ENCODE measurements at regions not wholly inside any gene's neighbourhood (a gene's known extent, or its start where the extent isn't known, plus 50 kb on each side); places are given as distances from the start of the nearest gene placed in this dataset.

- H3K4me3 ChIP-seq (ENCODE audit: low read depth, low read length), result no peak overlapping the region
- DNase-seq (ENCODE audit: low read depth), result no peak
- TF ChIP-seq, protein P1, sequence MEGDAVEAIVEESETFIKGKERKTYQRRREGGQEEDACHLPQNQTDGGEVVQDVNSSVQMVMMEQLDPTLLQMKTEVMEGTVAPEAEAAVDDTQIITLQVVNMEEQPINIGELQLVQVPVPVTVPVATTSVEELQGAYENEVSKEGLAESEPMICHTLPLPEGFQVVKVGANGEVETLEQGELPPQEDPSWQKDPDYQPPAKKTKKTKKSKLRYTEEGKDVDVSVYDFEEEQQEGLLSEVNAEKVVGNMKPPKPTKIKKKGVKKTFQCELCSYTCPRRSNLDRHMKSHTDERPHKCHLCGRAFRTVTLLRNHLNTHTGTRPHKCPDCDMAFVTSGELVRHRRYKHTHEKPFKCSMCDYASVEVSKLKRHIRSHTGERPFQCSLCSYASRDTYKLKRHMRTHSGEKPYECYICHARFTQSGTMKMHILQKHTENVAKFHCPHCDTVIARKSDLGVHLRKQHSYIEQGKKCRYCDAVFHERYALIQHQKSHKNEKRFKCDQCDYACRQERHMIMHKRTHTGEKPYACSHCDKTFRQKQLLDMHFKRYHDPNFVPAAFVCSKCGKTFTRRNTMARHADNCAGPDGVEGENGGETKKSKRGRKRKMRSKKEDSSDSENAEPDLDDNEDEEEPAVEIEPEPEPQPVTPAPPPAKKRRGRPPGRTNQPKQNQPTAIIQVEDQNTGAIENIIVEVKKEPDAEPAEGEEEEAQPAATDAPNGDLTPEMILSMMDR (IDR thresholded peaks at IDR 0.05; ENCODE audit: control insufficient read depth, extremely low read depth, insufficient read depth), result no peak
Observed at GRCh38 chr6:91654357-91654756, 1067.5 kb upstream of the MAP3K7 start.

- no peak for DNase-seq (ENCODE audit: low read depth)
Observed at GRCh38 chr6:91653895-91654294, 1067.0 kb upstream of the MAP3K7 start.

DNA sequence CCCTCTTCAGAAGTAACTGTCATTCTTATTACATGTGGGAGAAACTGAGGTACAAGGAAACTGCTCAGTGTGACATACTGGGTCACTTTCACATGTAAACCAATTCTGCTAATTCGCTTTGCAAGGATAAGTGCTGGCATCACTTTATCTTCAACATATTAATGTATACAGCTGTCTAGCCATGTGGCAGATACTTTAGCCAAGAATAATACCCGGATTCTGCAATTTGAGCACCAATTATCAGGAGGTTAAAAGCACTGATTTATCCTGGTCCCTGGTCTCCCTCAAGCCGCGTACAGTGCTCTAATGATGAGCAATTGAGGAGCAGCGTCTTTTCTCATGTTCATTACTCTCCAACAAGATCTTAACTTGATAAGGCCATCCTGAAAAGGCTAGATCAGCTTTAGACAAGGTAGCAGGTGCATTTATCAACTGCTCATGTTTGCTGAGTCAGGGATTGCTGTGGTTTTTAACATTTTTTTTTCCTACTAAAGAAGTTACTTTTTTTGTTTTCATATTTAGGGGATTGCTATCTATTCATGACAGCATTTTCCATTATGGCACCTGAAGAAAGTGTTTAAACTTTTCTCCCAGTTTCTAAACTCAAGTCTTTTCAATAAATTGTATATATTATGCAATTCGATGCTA is 1066.3 kb upstream of the MAP3K7 start:
- DNase-seq (ENCODE audit: low read depth), result no peak
- no peak overlapping the region for H3K4me3 ChIP-seq (ENCODE audit: low read depth, low read length)
- TF ChIP-seq, protein P1 (IDR thresholded peaks at IDR 0.05; ENCODE audit: control insufficient read depth, extremely low read depth, insufficient read depth), result no peak

More at GRCh38 chr6:91653895-91654294, 1067.0 kb upstream of the MAP3K7 start:
- TF ChIP-seq, protein P1 (IDR thresholded peaks at IDR 0.05; ENCODE audit: control insufficient read depth, extremely low read depth, insufficient read depth), result no peak
- H3K4me3 ChIP-seq (ENCODE audit: low read depth, low read length), result no peak overlapping the region

GRCh38 chr6:91646649-91647048 is 1059.8 kb upstream of the MAP3K7 start:
- H3K4me3 ChIP-seq (ENCODE audit: low read depth, low read length), result no peak overlapping the region
- TF ChIP-seq, protein P1 (IDR thresholded peaks at IDR 0.05; ENCODE audit: control insufficient read depth, extremely low read depth, insufficient read depth), result no peak
- no peak for DNase-seq (ENCODE audit: low read depth)

DNA sequence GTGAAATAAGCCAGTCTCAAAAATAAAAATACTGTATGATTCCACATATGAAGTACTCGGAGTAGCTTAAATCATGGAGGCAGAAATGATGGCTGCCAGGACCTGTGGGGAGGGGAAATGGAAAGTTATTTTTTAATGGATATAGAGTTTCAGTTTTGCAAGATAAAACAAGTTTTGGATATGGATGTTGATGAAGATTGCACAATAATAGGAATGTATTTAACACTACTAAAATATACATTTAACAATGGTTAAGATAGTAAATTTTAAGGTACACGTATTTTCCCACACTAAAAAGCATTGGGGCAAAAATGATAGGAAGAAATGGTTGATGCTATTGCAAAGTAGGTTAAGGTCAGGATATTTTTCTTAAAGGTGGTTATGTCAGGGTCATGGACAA is 1058.9 kb upstream of the MAP3K7 start:
- DNase-seq (ENCODE audit: low read depth), result no peak
- H3K4me3 ChIP-seq (ENCODE audit: low read depth, low read length), result no peak overlapping the region
- TF ChIP-seq, protein P1 (IDR thresholded peaks at IDR 0.05; ENCODE audit: control insufficient read depth, extremely low read depth, insufficient read depth), result no peak

GRCh38 chr6:91637217-91637616 is 1050.3 kb upstream of the MAP3K7 start:
- no peak for DNase-seq (ENCODE audit: low read depth)
- TF ChIP-seq, protein P1 (IDR thresholded peaks at IDR 0.05; ENCODE audit: control insufficient read depth, extremely low read depth, insufficient read depth), result no peak
- no peak overlapping the region for H3K4me3 ChIP-seq (ENCODE audit: low read depth, low read length)

DNA sequence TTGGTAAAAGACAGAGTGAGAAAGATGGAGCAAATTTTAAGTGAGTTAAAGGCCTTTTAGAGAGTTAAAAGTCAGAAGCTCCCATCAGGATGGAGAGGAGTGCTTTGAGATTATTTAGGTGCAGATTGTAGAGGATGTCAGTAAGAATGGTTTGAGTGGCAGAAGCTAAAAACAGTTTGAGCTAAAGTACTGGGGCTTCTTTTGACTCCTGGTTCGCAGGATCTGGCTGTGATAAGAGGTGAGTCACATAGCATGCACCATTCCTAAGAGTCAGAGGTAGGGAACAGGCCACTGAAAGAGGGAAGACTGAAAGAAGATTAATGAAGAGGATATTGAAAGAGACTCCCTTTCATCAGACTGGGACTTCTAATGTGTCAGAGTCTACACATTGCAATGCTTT is 1047.9 kb upstream of the MAP3K7 start:
- no peak for DNase-seq (ENCODE audit: low read depth)
- no peak overlapping the region for H3K4me3 ChIP-seq (ENCODE audit: low read depth, low read length)
- TF ChIP-seq, protein P1 (IDR thresholded peaks at IDR 0.05; ENCODE audit: control insufficient read depth, extremely low read depth, insufficient read depth), result no peak
